Esophagus muscularis mucosa (tissue), 4 donors: ENCODE measurements at regions not wholly inside any gene's neighbourhood (a gene's known extent, or its start where the extent isn't known, plus 50 kb on each side); places are given as distances from the start of the nearest gene placed in this dataset.

Source experiments
- EP300 ChIP-seq: sonication (generic); formaldehyde crosslinking; IDR thresholded peaks from one replicate; pipeline ENCODE4 v1.6.1; 2017; ENCODE audit warnings: antibody characterized with exemption
- POLR2A ChIP-seq: fragments of 450-650 bp; IDR thresholded peaks from one replicate; pipeline ENCODE4 v1.6.1; 2017; ENCODE audit warnings: antibody characterized with exemption, moderate library complexity, mild to moderate bottlenecking, low read depth
- POLR2AphosphoS5 ChIP-seq, 2 donors: sonication (generic); formaldehyde crosslinking; IDR thresholded peaks; one replicate each; pipeline ENCODE4 v1.6.1; 2017; ENCODE audit warnings: antibody characterized with exemption in 2 of 2
- TF ChIP-seq, protein P1 (sequence below), 3 experiments: fragments of 200-600 bp in 2 of 3; fragments of 450-650 bp in 1 of 3; sonication (generic) in 2 of 3; IDR thresholded peaks; one replicate each; pipeline ENCODE4 v1.5.1; 2017 to 2019; ENCODE audit warnings: antibody characterized with exemption in 3 of 3, mild to moderate bottlenecking in 2 of 3, moderate library complexity in 1 of 3

DNA sequence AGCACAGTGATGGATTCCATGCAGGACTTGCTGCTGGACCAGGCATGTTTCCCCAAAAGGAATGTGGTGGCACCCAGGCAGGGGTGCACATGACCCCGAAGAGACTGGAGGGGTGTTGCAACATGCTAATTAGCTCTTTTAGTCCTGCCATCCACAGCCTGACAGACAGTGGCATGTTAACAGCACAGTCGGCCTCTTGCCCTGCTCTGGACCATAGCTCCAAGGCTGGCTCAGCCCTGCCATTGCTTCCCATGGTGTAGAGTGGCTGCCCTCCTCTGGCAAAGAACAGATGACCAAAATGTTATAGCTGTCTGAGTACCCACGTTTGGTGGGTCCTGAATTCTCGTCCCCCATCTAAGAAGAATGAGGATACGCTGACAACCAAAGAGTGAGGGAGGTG is 736.4 kb upstream of the PTPRD start:
- TF ChIP-seq, protein P1, sequence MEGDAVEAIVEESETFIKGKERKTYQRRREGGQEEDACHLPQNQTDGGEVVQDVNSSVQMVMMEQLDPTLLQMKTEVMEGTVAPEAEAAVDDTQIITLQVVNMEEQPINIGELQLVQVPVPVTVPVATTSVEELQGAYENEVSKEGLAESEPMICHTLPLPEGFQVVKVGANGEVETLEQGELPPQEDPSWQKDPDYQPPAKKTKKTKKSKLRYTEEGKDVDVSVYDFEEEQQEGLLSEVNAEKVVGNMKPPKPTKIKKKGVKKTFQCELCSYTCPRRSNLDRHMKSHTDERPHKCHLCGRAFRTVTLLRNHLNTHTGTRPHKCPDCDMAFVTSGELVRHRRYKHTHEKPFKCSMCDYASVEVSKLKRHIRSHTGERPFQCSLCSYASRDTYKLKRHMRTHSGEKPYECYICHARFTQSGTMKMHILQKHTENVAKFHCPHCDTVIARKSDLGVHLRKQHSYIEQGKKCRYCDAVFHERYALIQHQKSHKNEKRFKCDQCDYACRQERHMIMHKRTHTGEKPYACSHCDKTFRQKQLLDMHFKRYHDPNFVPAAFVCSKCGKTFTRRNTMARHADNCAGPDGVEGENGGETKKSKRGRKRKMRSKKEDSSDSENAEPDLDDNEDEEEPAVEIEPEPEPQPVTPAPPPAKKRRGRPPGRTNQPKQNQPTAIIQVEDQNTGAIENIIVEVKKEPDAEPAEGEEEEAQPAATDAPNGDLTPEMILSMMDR (IDR thresholded peaks at IDR 0.05) = no peak
- no peak for TF ChIP-seq POLR2A
- no peak for TF ChIP-seq POLR2AphosphoS5 (IDR thresholded peaks at IDR 0.05)
- TF ChIP-seq EP300 = no peak
